Caco-2 (cell line): ENCODE measurements at regions not wholly inside any gene's neighbourhood (a gene's known extent, or its start where the extent isn't known, plus 50 kb on each side); places are given as distances from the start of the nearest gene placed in this dataset.

Experiments
- BruUV-seq: library from RNA; stranded (reverse); fragments of 400-500 nt; replicated peaks from 2 replicates; lab custom pipeline; 2021; lab: Mats Ljungman, UMichigan
- CTCF ChIA-PET: fragments of 300-600 bp; sonication (Branson Sonifier 250); formaldehyde crosslinking; loops from one replicate; lab custom pipeline; 2022; ENCODE audit warnings: antibody characterized with exemption; lab: Charles Lee
- POLR2A ChIA-PET: fragments of 300-600 bp; sonication (Branson Sonifier 250); formaldehyde crosslinking; loops from one replicate; lab custom pipeline; 2022; ENCODE audit warnings: antibody characterized with exemption; lab: Charles Lee
- DNase-seq, 2 experiments: peaks; one replicate each; pipeline versions ENCODE4 v3.0.0 to v3.0.0-alpha.2; 2020 to 2022
- H3K27me3 ChIP-seq: replicated peaks from 2 replicates; pipeline ENCODE4 v1.6.0; 2011; ENCODE audit warnings: low read length; ENCODE audit not compliant: control insufficient read depth, insufficient read depth
- H3K36me3 ChIP-seq: 2 replicates; pipeline ENCODE4 v1.5.1; 2011; ENCODE audit warnings: low read length; ENCODE audit not compliant: control insufficient read depth, insufficient read depth
- H3K4me1 ChIP-seq: fragments of 250-450 bp; sonication (Bioruptor Pico); 2 replicates; pipeline ENCODE4 v1.5.1; 2020; ENCODE audit warnings: mild to moderate bottlenecking
- H3K4me3 ChIP-seq: 2 replicates; pipeline ENCODE4 v1.5.1; 2011; ENCODE audit warnings: low read depth, mild to moderate bottlenecking, control low read depth, low read length
- H3K9me3 ChIP-seq: fragments of 250-450 bp; sonication (Bioruptor Pico); 2 replicates; pipeline ENCODE4 v1.5.1; 2020; ENCODE audit warnings: mild to moderate bottlenecking, moderate library complexity
- H3K27ac Mint-ChIP-seq: one replicate; pipeline ENCODE4 v1.8.0; 2022; ENCODE audit warnings: mixed read lengths; ENCODE audit not compliant: unreplicated experiment
- H3K27me3 Mint-ChIP-seq: one replicate; pipeline ENCODE4 v1.8.0; 2022; ENCODE audit warnings: mixed read lengths; ENCODE audit not compliant: insufficient read depth, unreplicated experiment
- H3K36me3 Mint-ChIP-seq: one replicate; pipeline ENCODE4 v1.8.0; 2022; ENCODE audit warnings: mild to moderate bottlenecking, mixed read lengths; ENCODE audit not compliant: insufficient read depth, unreplicated experiment
- H3K4me1 Mint-ChIP-seq: one replicate; pipeline ENCODE4 v1.8.0; 2022; ENCODE audit warnings: low read depth, mixed read lengths; ENCODE audit not compliant: unreplicated experiment
- H3K4me3 Mint-ChIP-seq: one replicate; pipeline ENCODE4 v1.8.0; 2022; ENCODE audit warnings: mild to moderate bottlenecking, moderate library complexity, mixed read lengths; ENCODE audit not compliant: unreplicated experiment
- H3K9me3 Mint-ChIP-seq: one replicate; pipeline ENCODE4 v1.8.0; 2022; ENCODE audit warnings: mixed read lengths; ENCODE audit not compliant: unreplicated experiment
- CTCF ChIP-seq, 2 experiments: fragments of 200-600 bp in 1 of 2; IDR thresholded peaks; 1 replicate in 1 of 2; 2 replicates in 1 of 2; pipeline versions ENCODE4 v1.5.1 to v1.8.0; 2011 to 2022; ENCODE audit warnings: antibody characterized with exemption in 1 of 2, control low read depth in 1 of 2, inconsistent platforms in 1 of 2, low read depth in 1 of 2, low read length in 1 of 2, mild to moderate bottlenecking in 1 of 2, moderate library complexity in 1 of 2; ENCODE audit not compliant: insufficient read depth in 1 of 2, severe bottlenecking in 1 of 2, unreplicated experiment in 1 of 2
- intact Hi-C: fragments of 100-400 bp; cut with micrococcal nuclease; formaldehyde crosslinking; loops from one replicate; pipeline ENCODE4 v1.10.0; 2022; ENCODE audit not compliant: unreplicated experiment

DNA sequence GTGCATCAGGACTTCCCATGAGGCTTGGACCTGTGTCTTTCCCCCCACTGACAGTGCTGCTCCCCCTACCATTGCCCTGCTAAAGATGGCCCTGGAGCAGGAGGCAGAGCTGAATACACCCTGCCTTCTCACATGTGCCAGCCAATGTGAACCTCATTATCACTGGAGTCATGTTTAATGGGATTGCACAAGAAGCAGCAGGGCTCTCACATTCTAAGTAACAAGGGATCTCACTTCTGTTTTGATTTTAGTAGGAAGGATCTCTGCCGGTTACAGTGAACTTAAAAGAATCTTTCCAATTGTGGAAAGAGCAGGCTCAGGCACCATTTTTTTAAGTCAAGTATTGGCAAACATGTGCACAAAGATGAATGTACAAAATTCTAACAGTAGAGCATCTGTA is 322.1 kb upstream of the MEX3C start:
- BruUV-seq = no TSS peak
- no peak for DNase-seq
- Mint-ChIP-seq H3K9me3 (no peaks in the 10 kb centered on the region), H3K36me3 (no peaks in the 10 kb centered on the region), H3K27me3 (no peaks in the 10 kb centered on the region), H3K4me3 (no peak overlapping the region), H3K4me1 (no peaks in the 10 kb centered on the region), H3K27ac (no peak overlapping the region)
- Histone ChIP-seq H3K4me3 (no peak overlapping the region), H3K27me3 (no peaks in the 10 kb centered on the region), H3K36me3 (no peaks in the 10 kb centered on the region), H3K9me3 (no peaks in the 10 kb centered on the region), H3K4me1 (no peaks in the 10 kb centered on the region)
- POLR2A ChIA-PET = no interaction called here
- intact Hi-C loops = no loop called here
- TF ChIP-seq CTCF (IDR thresholded peaks at IDR 0.05; ENCODE audit: insufficient read depth in 1 of 2, low read depth in 1 of 2, low read length in 1 of 2, severe bottlenecking in 1 of 2, unreplicated experiment in 1 of 2) = no peak
- CTCF ChIA-PET = no interaction called here

DNA sequence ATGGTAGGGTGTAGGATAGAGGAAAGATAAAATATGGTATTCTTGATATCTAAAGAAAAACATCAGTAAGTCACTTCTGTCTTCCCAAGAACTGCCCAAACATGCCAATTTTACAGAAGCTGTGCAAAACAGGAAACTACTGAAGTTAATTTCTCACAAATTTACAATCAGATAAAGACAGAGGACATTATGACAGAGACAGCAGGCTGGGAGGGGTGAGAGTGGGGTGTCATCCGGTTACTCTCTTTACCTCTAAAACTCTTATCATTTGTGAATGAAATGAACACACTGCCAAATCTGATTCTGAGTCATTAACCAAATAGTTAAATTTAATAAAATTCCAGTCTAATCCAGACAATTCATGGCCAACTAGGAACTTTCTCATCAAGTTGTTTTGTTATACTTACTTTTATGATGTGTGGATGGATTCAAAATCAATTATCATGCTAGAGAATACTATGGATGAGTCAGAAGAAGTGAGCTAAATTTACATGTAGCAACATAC is 323.2 kb upstream of the MEX3C start:
- H3K27ac Mint-ChIP-seq = no peak overlapping the region
- no peaks in the 10 kb centered on the region for H3K36me3 ChIP-seq
- H3K4me1 ChIP-seq = no peaks in the 10 kb centered on the region
- POLR2A ChIA-PET = no interaction called here
- H3K36me3 Mint-ChIP-seq = no peaks in the 10 kb centered on the region
- H3K4me3 ChIP-seq = no peak overlapping the region
- intact Hi-C loops = no loop called here
- DNase-seq = no peak
- no peak for TF ChIP-seq CTCF (IDR thresholded peaks at IDR 0.05; ENCODE audit: insufficient read depth in 1 of 2, low read depth in 1 of 2, low read length in 1 of 2, severe bottlenecking in 1 of 2, unreplicated experiment in 1 of 2)
- no peaks in the 10 kb centered on the region for H3K27me3 Mint-ChIP-seq
- BruUV-seq = no TSS peak
- no peaks in the 10 kb centered on the region for H3K9me3 Mint-ChIP-seq
- no peaks in the 10 kb centered on the region for H3K4me1 Mint-ChIP-seq
- no peaks in the 10 kb centered on the region for H3K9me3 ChIP-seq
- H3K4me3 Mint-ChIP-seq = no peak overlapping the region
- CTCF ChIA-PET = no interaction called here
- H3K27me3 ChIP-seq = no peaks in the 10 kb centered on the region

DNA sequence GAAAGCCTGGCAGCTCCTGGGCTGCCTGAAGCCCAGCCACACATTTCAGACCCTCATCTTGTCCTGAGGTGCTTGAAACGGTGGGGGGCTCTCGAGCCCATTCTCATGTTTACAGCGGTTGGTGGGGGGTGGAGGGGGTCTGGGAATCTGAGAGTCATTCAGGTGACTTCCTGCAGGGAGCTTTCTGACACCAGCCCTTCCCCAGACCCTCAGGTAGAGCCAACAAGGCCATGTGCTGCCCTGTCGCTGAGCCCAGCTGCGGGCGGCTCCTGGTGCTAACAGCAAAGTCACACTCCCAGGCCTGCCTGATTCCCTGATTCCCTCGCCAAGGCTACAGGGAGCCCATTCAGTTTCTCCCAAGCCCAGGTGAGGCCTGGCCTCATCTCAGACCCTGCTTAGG is 324.9 kb upstream of the MEX3C start:
- Histone ChIP-seq H3K4me1 (no peaks in the 10 kb centered on the region), H3K4me3 (no peak overlapping the region), H3K36me3 (no peaks in the 10 kb centered on the region), H3K27me3 (no peaks in the 10 kb centered on the region), H3K9me3 (no peaks in the 10 kb centered on the region)
- H3K27me3 Mint-ChIP-seq = no peaks in the 10 kb centered on the region
- CTCF ChIA-PET = no interaction called here
- POLR2A ChIA-PET = no interaction called here
- H3K9me3 Mint-ChIP-seq = no peaks in the 10 kb centered on the region
- no peak overlapping the region for H3K27ac Mint-ChIP-seq
- H3K4me3 Mint-ChIP-seq = no peak overlapping the region
- intact Hi-C loops = no loop called here
- no peak for TF ChIP-seq CTCF (IDR thresholded peaks at IDR 0.05; ENCODE audit: insufficient read depth in 1 of 2, low read depth in 1 of 2, low read length in 1 of 2, severe bottlenecking in 1 of 2, unreplicated experiment in 1 of 2)
- no peaks in the 10 kb centered on the region for H3K4me1 Mint-ChIP-seq
- DNase-seq = no peak
- H3K36me3 Mint-ChIP-seq = no peaks in the 10 kb centered on the region
- no TSS peak for BruUV-seq
